Fibroblast of lung (primary cell): ENCODE measurements at regions not wholly inside any gene's neighbourhood (a gene's known extent, or its start where the extent isn't known, plus 50 kb on each side); places are given as distances from the start of the nearest gene placed in this dataset.

Experiments used
- DNase-seq, 2 donors: peaks; one replicate each; pipeline versions ENCODE4 v3.0.0 to v3.0.0-alpha.2; 2010; ENCODE audit warnings: low read depth in 2 of 2
- H2AFZ ChIP-seq: 2 replicates; pipeline ENCODE4 v1.5.1; 2012; ENCODE audit warnings: low read length, control low read depth, inconsistent platforms
- H3K27ac ChIP-seq: 2 replicates; pipeline ENCODE4 v1.5.1; 2011; ENCODE audit warnings: low read length, control low read depth; ENCODE audit not compliant: insufficient read depth
- H3K27me3 ChIP-seq: 2 replicates; pipeline ENCODE4 v1.5.1; 2011; ENCODE audit warnings: mild to moderate bottlenecking, low read length; ENCODE audit not compliant: control insufficient read depth, insufficient read depth
- H3K36me3 ChIP-seq: 2 replicates; pipeline ENCODE4 v1.5.1; 2011; ENCODE audit warnings: low read length; ENCODE audit not compliant: control insufficient read depth, insufficient read depth
- H3K4me1 ChIP-seq: 2 replicates; pipeline ENCODE4 v1.5.1; 2011; ENCODE audit warnings: low read length; ENCODE audit not compliant: control insufficient read depth, insufficient read depth; ENCODE audit errors: extremely low read depth
- H3K4me2 ChIP-seq: 2 replicates; pipeline ENCODE4 v1.5.1; 2011; ENCODE audit warnings: low read length, control low read depth; ENCODE audit not compliant: insufficient read depth; ENCODE audit errors: extremely low read depth
- H3K4me3 ChIP-seq, 4 experiments: fragments of 200-600 bp in 1 of 4; sonication (generic) in 1 of 4; replicated peaks in 1 of 4; 2 replicates each; pipeline ENCODE4 v1.5.1; 2011 to 2016; ENCODE audit warnings: low read length in 4 of 4, low read depth in 3 of 4, mild to moderate bottlenecking in 3 of 4, control low read depth in 2 of 4, inconsistent platforms in 1 of 4, mixed read lengths in 1 of 4; ENCODE audit not compliant: insufficient read depth in 1 of 4; ENCODE audit errors: control extremely low read depth in 1 of 4
- H3K79me2 ChIP-seq: 2 replicates; pipeline ENCODE4 v1.5.1; 2012; ENCODE audit warnings: mild to moderate bottlenecking, low read length, inconsistent platforms; ENCODE audit not compliant: control insufficient read depth, insufficient read depth
- H3K9ac ChIP-seq: 2 replicates; pipeline ENCODE4 v1.5.1; 2011; ENCODE audit warnings: mild to moderate bottlenecking, low read length, control low read depth; ENCODE audit not compliant: insufficient read depth
- H3K9me3 ChIP-seq: 2 replicates; pipeline ENCODE4 v1.5.1; 2012; ENCODE audit warnings: low read depth, low read length; ENCODE audit not compliant: control insufficient read depth, insufficient read depth
- H4K20me1 ChIP-seq: 2 replicates; pipeline ENCODE4 v1.5.1; 2011; ENCODE audit warnings: low read length; ENCODE audit not compliant: control insufficient read depth, insufficient read depth; ENCODE audit errors: extremely low read depth
- EZH2 ChIP-seq: IDR thresholded peaks from 2 replicates; pipeline ENCODE4 v1.5.1; 2012; ENCODE audit warnings: low read length, control low read depth, mild to moderate bottlenecking; ENCODE audit errors: missing control alignments
- TF ChIP-seq, protein P1 (sequence below), 2 donors: IDR thresholded peaks in 1 of 2; conservative IDR thresholded peaks in 1 of 2; 1 replicate in 1 of 2; 2 replicates in 1 of 2; pipeline ENCODE4 v1.5.1; 2011 to 2012; ENCODE audit warnings: low read length in 2 of 2, control low read depth in 1 of 2, inconsistent platforms in 1 of 2, low read depth in 1 of 2, mild to moderate bottlenecking in 1 of 2

DNA sequence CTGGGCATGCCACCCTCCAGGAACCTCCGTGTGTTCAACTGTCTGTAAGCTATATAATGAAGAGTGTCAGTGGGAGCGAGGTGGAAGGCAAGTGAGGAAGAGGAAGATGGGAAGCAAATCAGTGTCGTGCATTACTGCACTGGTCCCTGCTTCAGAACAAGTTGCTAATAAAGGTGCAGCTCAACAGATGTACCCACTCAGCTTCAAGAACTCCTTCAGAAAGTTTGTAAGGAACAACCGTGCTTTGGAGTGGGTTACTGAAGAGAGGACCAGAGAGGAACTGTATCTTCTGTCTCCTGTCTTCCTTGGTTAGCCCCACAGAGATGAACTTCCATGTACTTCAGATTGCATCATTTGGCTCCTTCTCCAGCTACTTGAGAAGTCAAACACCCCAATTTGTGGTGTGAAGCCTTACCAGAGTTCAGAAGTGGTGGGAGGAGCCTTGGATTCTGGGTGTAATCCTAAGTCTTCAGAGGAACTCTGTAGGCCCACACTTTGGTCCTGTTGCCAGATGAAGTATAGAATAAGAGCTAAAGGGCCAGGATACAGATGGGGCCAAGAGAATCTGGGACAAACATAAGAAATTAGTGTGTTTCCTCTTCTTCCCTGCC is 290.5 kb upstream of the PROX1 start:
- TF ChIP-seq EZH2 = no peak
- TF ChIP-seq, protein P1, sequence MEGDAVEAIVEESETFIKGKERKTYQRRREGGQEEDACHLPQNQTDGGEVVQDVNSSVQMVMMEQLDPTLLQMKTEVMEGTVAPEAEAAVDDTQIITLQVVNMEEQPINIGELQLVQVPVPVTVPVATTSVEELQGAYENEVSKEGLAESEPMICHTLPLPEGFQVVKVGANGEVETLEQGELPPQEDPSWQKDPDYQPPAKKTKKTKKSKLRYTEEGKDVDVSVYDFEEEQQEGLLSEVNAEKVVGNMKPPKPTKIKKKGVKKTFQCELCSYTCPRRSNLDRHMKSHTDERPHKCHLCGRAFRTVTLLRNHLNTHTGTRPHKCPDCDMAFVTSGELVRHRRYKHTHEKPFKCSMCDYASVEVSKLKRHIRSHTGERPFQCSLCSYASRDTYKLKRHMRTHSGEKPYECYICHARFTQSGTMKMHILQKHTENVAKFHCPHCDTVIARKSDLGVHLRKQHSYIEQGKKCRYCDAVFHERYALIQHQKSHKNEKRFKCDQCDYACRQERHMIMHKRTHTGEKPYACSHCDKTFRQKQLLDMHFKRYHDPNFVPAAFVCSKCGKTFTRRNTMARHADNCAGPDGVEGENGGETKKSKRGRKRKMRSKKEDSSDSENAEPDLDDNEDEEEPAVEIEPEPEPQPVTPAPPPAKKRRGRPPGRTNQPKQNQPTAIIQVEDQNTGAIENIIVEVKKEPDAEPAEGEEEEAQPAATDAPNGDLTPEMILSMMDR (conservative IDR thresholded peaks at IDR 0.05 in 1 of 2, IDR thresholded peaks at IDR 0.05 in 1 of 2; ENCODE audit: low read depth in 1 of 2, low read length in 2 of 2) = no peak
- Histone ChIP-seq H3K27me3 (no peaks in the 10 kb centered on the region), H3K4me1 (no peaks in the 10 kb centered on the region), H3K79me2 (no peaks in the 10 kb centered on the region), H3K27ac (no peak overlapping the region), H2AFZ (no peak overlapping the region), H3K9me3 (no peaks in the 10 kb centered on the region), H3K36me3 (no peaks in the 10 kb centered on the region), H4K20me1 (no peaks in the 10 kb centered on the region), H3K9ac (no peak overlapping the region), H3K4me3 (no peak overlapping the region), H3K4me2 (no peak overlapping the region)
- no peak for DNase-seq

DNA sequence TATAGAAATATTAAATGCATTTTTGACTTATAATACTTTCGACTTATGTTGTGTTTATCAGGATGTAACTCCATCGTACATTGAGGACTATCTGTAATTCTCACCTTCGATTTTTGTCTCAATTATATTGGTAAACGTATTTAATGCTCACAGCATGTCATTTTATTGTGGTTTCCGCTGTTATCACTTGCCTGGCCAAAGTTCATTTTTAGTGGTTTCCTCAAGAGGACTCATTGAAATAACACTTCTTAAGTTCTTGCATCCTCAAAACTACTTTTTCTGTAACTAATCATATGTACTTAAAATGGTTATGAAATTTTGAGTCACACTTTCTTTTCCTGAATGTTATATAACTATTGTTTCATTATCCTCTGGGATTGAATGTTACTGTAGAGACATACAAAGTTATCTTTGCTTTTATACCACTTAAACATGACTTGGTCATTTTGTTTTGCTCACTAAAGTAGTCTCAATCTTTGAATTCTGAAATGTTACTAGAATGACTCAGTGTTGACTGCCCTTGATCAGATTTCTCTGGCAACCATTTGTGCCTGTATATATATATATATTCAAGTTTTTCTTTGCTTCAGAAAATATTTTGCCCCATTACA is 289.6 kb upstream of the PROX1 start:
- DNase-seq = no peak
- Histone ChIP-seq H3K27me3 (no peaks in the 10 kb centered on the region), H3K79me2 (no peaks in the 10 kb centered on the region), H3K4me1 (no peaks in the 10 kb centered on the region), H3K4me3 (no peak overlapping the region), H3K36me3 (no peaks in the 10 kb centered on the region), H3K27ac (no peak overlapping the region), H3K9me3 (no peaks in the 10 kb centered on the region), H3K9ac (no peak overlapping the region), H3K4me2 (no peak overlapping the region), H4K20me1 (no peaks in the 10 kb centered on the region), H2AFZ (no peak overlapping the region)
- TF ChIP-seq EZH2 = no peak
- TF ChIP-seq, protein P1 (conservative IDR thresholded peaks at IDR 0.05 in 1 of 2, IDR thresholded peaks at IDR 0.05 in 1 of 2; ENCODE audit: low read depth in 1 of 2, low read length in 2 of 2) = no peak

DNA sequence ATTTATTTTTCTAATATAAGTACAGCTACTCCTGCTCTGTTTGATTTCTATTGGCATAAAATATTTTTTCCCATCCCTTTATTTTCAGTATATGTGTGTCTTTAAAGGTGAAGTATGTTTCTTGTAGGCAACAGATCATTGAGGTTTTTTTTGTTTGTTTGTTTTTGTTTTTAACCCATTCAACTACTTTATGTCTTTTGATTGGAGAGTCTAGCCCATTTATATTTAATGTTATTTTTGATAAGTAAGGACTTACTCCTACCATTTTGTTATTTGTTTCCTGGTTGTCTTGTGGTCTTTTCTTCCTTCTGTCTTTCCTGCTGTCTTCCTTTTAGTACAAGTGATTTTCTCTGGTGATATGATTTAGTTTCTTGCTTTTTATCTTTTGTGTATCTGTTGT is 285.1 kb upstream of the PROX1 start:
- no peak overlapping the region for H3K4me3 ChIP-seq
- H3K9ac ChIP-seq = no peak overlapping the region
- H2AFZ ChIP-seq = no peak overlapping the region
- DNase-seq = no peak
- TF ChIP-seq, protein P1 (conservative IDR thresholded peaks at IDR 0.05 in 1 of 2, IDR thresholded peaks at IDR 0.05 in 1 of 2; ENCODE audit: low read depth in 1 of 2, low read length in 2 of 2) = no peak
- TF ChIP-seq EZH2 = no peak
- H3K27ac ChIP-seq = no peak overlapping the region
- H3K4me1 ChIP-seq = no peaks in the 10 kb centered on the region
- no peaks in the 10 kb centered on the region for H3K27me3 ChIP-seq
- H3K4me2 ChIP-seq = no peak overlapping the region
- no peaks in the 10 kb centered on the region for H3K9me3 ChIP-seq
- H3K79me2 ChIP-seq = no peaks in the 10 kb centered on the region
- no peaks in the 10 kb centered on the region for H3K36me3 ChIP-seq
- H4K20me1 ChIP-seq = no peaks in the 10 kb centered on the region
